Neural cell (in vitro differentiated cells): ENCODE measurements at regions not wholly inside any gene's neighbourhood (a gene's known extent, or its start where the extent isn't known, plus 50 kb on each side); places are given as distances from the start of the nearest gene placed in this dataset.

Experiments
- H2AFZ ChIP-seq: fragments of 200-600, 300-800 bp; sonication (generic), shearing (Covaris generic); 2 replicates; pipeline ENCODE4 v1.6.0; 2014; ENCODE audit warnings: low read depth, mild to moderate bottlenecking, antibody characterized with exemption, low read length, moderate library complexity
- H3F3A ChIP-seq: fragments of 200-600 bp; shearing (Covaris generic); 2 replicates; pipeline ENCODE4 v1.6.1; 2016; ENCODE audit warnings: mild to moderate bottlenecking, moderate library complexity, mixed read lengths, antibody characterized with exemption, low read length; ENCODE audit not compliant: insufficient read depth, poor library complexity, severe bottlenecking
- H3K27ac ChIP-seq: fragments of 200-600, 300-800 bp; sonication (generic), shearing (Covaris generic); 2 replicates; pipeline ENCODE4 v1.5.1; 2014; ENCODE audit warnings: mild to moderate bottlenecking, low read length, moderate library complexity
- H3K27me3 ChIP-seq: fragments of 300-800, 200-600 bp; sonication (generic), shearing (Covaris generic); 2 replicates; pipeline ENCODE4 v1.6.0; 2014; ENCODE audit warnings: mild to moderate bottlenecking, low read depth, low read length, moderate library complexity; ENCODE audit not compliant: insufficient read depth
- H3K36me3 ChIP-seq: fragments of 300-800, 200-600 bp; sonication (generic), shearing (Covaris generic); 2 replicates; pipeline ENCODE4 v1.5.1; 2014; ENCODE audit warnings: mild to moderate bottlenecking, antibody characterized with exemption, low read length, moderate library complexity; ENCODE audit not compliant: insufficient read depth
- H3K4me2 ChIP-seq: fragments of 300-800, 200-600 bp; sonication (generic), shearing (Covaris generic); 2 replicates; pipeline ENCODE4 v1.6.0; 2014; ENCODE audit warnings: mild to moderate bottlenecking, low read length
- H3K4me3 ChIP-seq: fragments of 300-800, 200-600 bp; sonication (generic), shearing (Covaris generic); 2 replicates; pipeline ENCODE4 v1.5.1; 2014; ENCODE audit warnings: mild to moderate bottlenecking, low read length, moderate library complexity
- H3K79me2 ChIP-seq: fragments of 200-600 bp; shearing (Covaris generic); replicated peaks from 2 replicates; pipeline ENCODE4 v1.6.0; 2014; ENCODE audit warnings: mild to moderate bottlenecking, low read length, moderate library complexity; ENCODE audit not compliant: insufficient read depth
- H3K9ac ChIP-seq: fragments of 300-800, 200-600 bp; sonication (generic), shearing (Covaris generic); 2 replicates; pipeline ENCODE4 v1.6.1; 2016; ENCODE audit warnings: mild to moderate bottlenecking, low read length, mixed read lengths
- H3K9me2 ChIP-seq: fragments of 200-600 bp; shearing (Covaris generic); 2 replicates; pipeline ENCODE4 v1.6.1; 2016; ENCODE audit warnings: mild to moderate bottlenecking, low read length, mixed read lengths; ENCODE audit not compliant: insufficient read depth
- H3K9me3 ChIP-seq: fragments of 200-600, 300-800 bp; sonication (generic), shearing (Covaris generic); 2 replicates; pipeline ENCODE4 v1.6.1; 2016; ENCODE audit warnings: mild to moderate bottlenecking, mixed run types, low read length, moderate library complexity, mixed read lengths
- H4K20me1 ChIP-seq: fragments of 200-600 bp; shearing (Covaris generic); 2 replicates; pipeline ENCODE4 v1.6.1; 2016; ENCODE audit warnings: mild to moderate bottlenecking, mixed run types; ENCODE audit not compliant: insufficient read depth
- CTCF ChIP-seq: fragments of 450-650 bp; IDR thresholded peaks from 2 replicates; pipeline ENCODE4 v1.5.1; 2014; ENCODE audit warnings: antibody characterized with exemption, mild to moderate bottlenecking, moderate library complexity; ENCODE audit not compliant: poor library complexity, severe bottlenecking
- EP300 ChIP-seq: fragments of 450-650 bp; conservative IDR thresholded peaks from 2 replicates; pipeline ENCODE4 v1.6.1; 2014; ENCODE audit warnings: antibody characterized with exemption, mild to moderate bottlenecking, moderate library complexity; ENCODE audit not compliant: poor library complexity, severe bottlenecking
- EZH2 ChIP-seq: fragments of 200-600, 300-800 bp; shearing (Covaris generic), sonication (generic); IDR thresholded peaks from 2 replicates; pipeline ENCODE4 v1.6.1; 2014; ENCODE audit warnings: antibody characterized with exemption, low read length, borderline replicate concordance, mild to moderate bottlenecking; ENCODE audit not compliant: insufficient read depth, poor library complexity, severe bottlenecking
- MXI1 ChIP-seq: fragments of 450-650 bp; conservative IDR thresholded peaks from 2 replicates; pipeline ENCODE4 v1.6.1; 2014; ENCODE audit warnings: antibody characterized with exemption, mild to moderate bottlenecking; ENCODE audit not compliant: poor library complexity, severe bottlenecking
- POLR2AphosphoS5 ChIP-seq: IDR thresholded peaks from 2 replicates; pipeline ENCODE4 v1.6.1; 2012
- RAD21 ChIP-seq: fragments of 450-650 bp; conservative IDR thresholded peaks from 2 replicates; pipeline ENCODE4 v1.6.1; 2014; ENCODE audit warnings: antibody characterized with exemption, mild to moderate bottlenecking, moderate library complexity
- REST ChIP-seq: IDR thresholded peaks from 2 replicates; pipeline ENCODE4 v1.6.1; 2012; ENCODE audit warnings: borderline replicate concordance
- SMC3 ChIP-seq: fragments of 450-650 bp; conservative IDR thresholded peaks from 2 replicates; pipeline ENCODE4 v1.6.1; 2014; ENCODE audit warnings: antibody characterized with exemption, mild to moderate bottlenecking, moderate library complexity; ENCODE audit not compliant: poor library complexity
- TAF1 ChIP-seq: IDR thresholded peaks from 2 replicates; pipeline ENCODE4 v1.6.1; 2012; ENCODE audit warnings: low read depth

- no peaks in the 10 kb centered on the region for H3K36me3 ChIP-seq
- no peak overlapping the region for H3K9ac ChIP-seq
- no peak overlapping the region for H3K4me2 ChIP-seq
- H3K9me3 ChIP-seq: no peaks in the 10 kb centered on the region
- no peaks in the 10 kb centered on the region for H3F3A ChIP-seq
- TF ChIP-seq TAF1 (no peak), CTCF (no peak), REST (no peak), EZH2 (no peak), RAD21 (no peak), EP300 (no peak), SMC3 (no peak), MXI1 (no peak), POLR2AphosphoS5 (no peak)
- no peaks in the 10 kb centered on the region for H3K27me3 ChIP-seq
- H4K20me1 ChIP-seq: no peaks in the 10 kb centered on the region
- H3K9me2 ChIP-seq: no peaks in the 10 kb centered on the region
- no peak overlapping the region for H3K4me3 ChIP-seq
- no peaks in the 10 kb centered on the region for H3K79me2 ChIP-seq
- H3K27ac ChIP-seq: no peak overlapping the region
- H2AFZ ChIP-seq: no peak overlapping the region
Observed at GRCh38 chr14:62428429-62429203, 616.6 kb downstream of the KCNH5 start.

GRCh38 chr14:62429683-62430082, 615.6 kb downstream of the KCNH5 start:
- Histone ChIP-seq H3K27ac (no peak overlapping the region), H4K20me1 (no peaks in the 10 kb centered on the region), H3K27me3 (no peaks in the 10 kb centered on the region), H2AFZ (no peak overlapping the region), H3K36me3 (no peaks in the 10 kb centered on the region), H3K9me2 (no peaks in the 10 kb centered on the region), H3K4me3 (no peak overlapping the region), H3K9me3 (no peaks in the 10 kb centered on the region), H3K4me2 (no peak overlapping the region), H3F3A (no peaks in the 10 kb centered on the region), H3K9ac (no peak overlapping the region), H3K79me2 (no peaks in the 10 kb centered on the region)
- TF ChIP-seq SMC3 (no peak), EP300 (no peak), MXI1 (no peak), RAD21 (no peak), EZH2 (no peak), REST (no peak), CTCF (no peak), TAF1 (no peak), POLR2AphosphoS5 (no peak)
